NCI-H748 (cell line): ENCODE measurements at regions not wholly inside any gene's neighbourhood (a gene's known extent, or its start where the extent isn't known, plus 50 kb on each side); places are given as distances from the start of the nearest gene placed in this dataset.

Source experiments
- DNase-seq: peaks from one replicate; lab custom pipeline; 2025; ENCODE audit not compliant: unreplicated experiment; lab: John Stamatoyannopoulos, UW

- no peak for DNase-seq
Observed at GRCh38 chr1:58890609-58891008, 106.8 kb upstream of the JUN start.

- DNase-seq = no peak
Observed at GRCh38 chr1:58891347-58891746, 107.5 kb upstream of the JUN start.

- peak; percentile 77 for DNase-seq
Observed at GRCh38 chr1:58893257-58893869, 109.5 kb upstream of the JUN start.

- DNase-seq = no peak
Observed at GRCh38 chr1:58895082-58895481, 111.2 kb upstream of the JUN start.

GRCh38 chr1:58895559-58896145, 111.8 kb upstream of the JUN start:
- no peak for DNase-seq

GRCh38 chr1:58896246-58897183, 112.7 kb upstream of the JUN start:
- peak; percentile 70 for DNase-seq

GRCh38 chr1:58898739-58899586, 115.1 kb upstream of the JUN start:
- DNase-seq = no peak

GRCh38 chr1:58899587-58900271, 115.9 kb upstream of the JUN start:
- DNase-seq = no peak

- no peak for DNase-seq
Observed at GRCh38 chr1:58900396-58900795, 116.5 kb upstream of the JUN start.

GRCh38 chr1:58901008-58901407, 117.2 kb upstream of the JUN start:
- no peak for DNase-seq

- no peak for DNase-seq
Observed at GRCh38 chr1:58902830-58903513, 119.1 kb upstream of the JUN start.

GRCh38 chr1:58903514-58904298, 119.9 kb upstream of the JUN start:
- DNase-seq = peak; percentile 82

GRCh38 chr1:58904299-58905125, 120.7 kb upstream of the JUN start:
- no peak for DNase-seq

- DNase-seq = no peak
Observed at GRCh38 chr1:58905126-58905490, 121.3 kb upstream of the JUN start.

GRCh38 chr1:58905628-58906221, 121.9 kb upstream of the JUN start:
- DNase-seq = peak; percentile 35

GRCh38 chr1:58907398-58907797, 123.6 kb upstream of the JUN start:
- DNase-seq = no peak

- DNase-seq = no peak
Observed at GRCh38 chr1:58908561-58909560, 125.0 kb upstream of the JUN start.
